Sigmoid colon (tissue), 4 donors: ENCODE measurements at regions not wholly inside any gene's neighbourhood (a gene's known extent, or its start where the extent isn't known, plus 50 kb on each side); places are given as distances from the start of the nearest gene placed in this dataset.

Experiments
- CTCF ChIP-seq, 4 experiments: fragments of 450-650 bp in 3 of 4; fragments of 200-600 bp in 1 of 4; IDR thresholded peaks; one replicate each; pipeline ENCODE4 v1.5.1; 2016 to 2019; ENCODE audit warnings: antibody characterized with exemption in 4 of 4, mild to moderate bottlenecking in 3 of 4, moderate library complexity in 2 of 4
- EP300 ChIP-seq, 4 donors: sonication (generic); formaldehyde crosslinking; IDR thresholded peaks; one replicate each; pipeline ENCODE4 v1.6.1; 2017; ENCODE audit warnings: antibody characterized with exemption in 4 of 4
- POLR2A ChIP-seq, 2 donors: fragments of 450-650 bp; IDR thresholded peaks; one replicate each; pipeline ENCODE4 v1.6.1; 2016; ENCODE audit warnings: antibody characterized with exemption in 2 of 2, mild to moderate bottlenecking in 2 of 2, moderate library complexity in 2 of 2
- POLR2AphosphoS5 ChIP-seq, 4 donors: sonication (generic); formaldehyde crosslinking; IDR thresholded peaks; one replicate each; pipeline ENCODE4 v1.6.1; 2017; ENCODE audit warnings: antibody characterized with exemption in 4 of 4

GRCh38 chr9:16106021-16106571 lies 553.3 kb downstream of the CCDC171 start:
- TF ChIP-seq CTCF (IDR thresholded peaks at IDR 0.05), result no peak
- no peak for TF ChIP-seq POLR2A (IDR thresholded peaks at IDR 0.05)
- no peak for TF ChIP-seq EP300 (IDR thresholded peaks at IDR 0.05)
- TF ChIP-seq POLR2AphosphoS5 (IDR thresholded peaks at IDR 0.05), result no peak
